ENCODE measurements at regions not wholly inside any gene's neighbourhood (a gene's known extent, or its start where the extent isn't known, plus 50 kb on each side); places are given as distances from the start of the nearest gene placed in this dataset.

- TF ChIP-seq EZH2phosphoT487 (IDR thresholded peaks at IDR 0.05; ENCODE audit: borderline replicate concordance, low read length), result no peak
- TF ChIP-seq CTCF (conservative IDR thresholded peaks at IDR 0.05; ENCODE audit: low read depth, low read length), result no peak
- TF ChIP-seq EZH2 (IDR thresholded peaks at IDR 0.05; ENCODE audit: low read length, unreplicated experiment), result no peak
- CTCF ChIA-PET, result no interaction called here
- no peak overlapping the region for H3K9ac ChIP-seq (ENCODE audit: low read length)
- H3K27me3 ChIP-seq (ENCODE audit: low read length), result no peaks in the 10 kb centered on the region
- no peak for ATAC-seq
- H3K27ac ChIP-seq (ENCODE audit: low read length), result no peak overlapping the region
- no peaks in the 10 kb centered on the region for H4K20me1 ChIP-seq (ENCODE audit: low read length)
- BruUV-seq (replicated peaks), result no TSS peak
- no peaks in the 10 kb centered on the region for H3K4me1 ChIP-seq (ENCODE audit: insufficient read depth, low read length)
- H3K4me3 ChIP-seq (ENCODE audit: low read length), result no peak overlapping the region
- intact Hi-C loops (cut with micrococcal nuclease), result no loop called here
- H3F3A ChIP-seq (ENCODE audit: low read length, unreplicated experiment), result no peaks in the 10 kb centered on the region
- H3K4me2 ChIP-seq (ENCODE audit: low read length), result no peak overlapping the region
- no peak for DNase-seq
- no peaks in the 10 kb centered on the region for H3K36me3 ChIP-seq (ENCODE audit: low read depth, low read length)
- H3K9me3 ChIP-seq (ENCODE audit: low read length), result no peaks in the 10 kb centered on the region
- H3K79me2 ChIP-seq (ENCODE audit: low read length), result no peaks in the 10 kb centered on the region
- no peak overlapping the region for H2AFZ ChIP-seq (ENCODE audit: low read length)
- POLR2A ChIA-PET (ENCODE audit: unreplicated experiment), result no interaction called here
- H3K9me2 ChIP-seq (replicated peaks; ENCODE audit: low read length), result no peaks in the 10 kb centered on the region
Observed at GRCh38 chr6:102215425-102215824, 821.9 kb downstream of the GRIK2 start.

- H3K27ac ChIP-seq (ENCODE audit: low read length), result no peak overlapping the region
- no peaks in the 10 kb centered on the region for H3K9me3 ChIP-seq (ENCODE audit: low read length)
- H3K4me2 ChIP-seq (ENCODE audit: low read length), result no peak overlapping the region
- ChIA-PET POLR2A (ENCODE audit: unreplicated experiment) (no interaction called here), CTCF (no interaction called here)
- H2AFZ ChIP-seq (ENCODE audit: low read length), result no peak overlapping the region
- no peaks in the 10 kb centered on the region for H3K36me3 ChIP-seq (ENCODE audit: low read depth, low read length)
- no peaks in the 10 kb centered on the region for H3K4me1 ChIP-seq (ENCODE audit: insufficient read depth, low read length)
- DNase-seq, result no peak
- intact Hi-C loops (cut with micrococcal nuclease), result no loop called here
- H3K9me2 ChIP-seq (replicated peaks; ENCODE audit: low read length), result no peaks in the 10 kb centered on the region
- BruUV-seq (replicated peaks), result no TSS peak
- H4K20me1 ChIP-seq (ENCODE audit: low read length), result no peaks in the 10 kb centered on the region
- no peak overlapping the region for H3K4me3 ChIP-seq (ENCODE audit: low read length)
- no peaks in the 10 kb centered on the region for H3K79me2 ChIP-seq (ENCODE audit: low read length)
- ATAC-seq, result no peak
- H3K27me3 ChIP-seq (ENCODE audit: low read length), result no peaks in the 10 kb centered on the region
- no peak overlapping the region for H3K9ac ChIP-seq (ENCODE audit: low read length)
- H3F3A ChIP-seq (ENCODE audit: low read length, unreplicated experiment), result no peaks in the 10 kb centered on the region
- TF ChIP-seq EZH2 (IDR thresholded peaks at IDR 0.05; ENCODE audit: low read length, unreplicated experiment) (no peak), CTCF (conservative IDR thresholded peaks at IDR 0.05; ENCODE audit: low read depth, low read length) (no peak), EZH2phosphoT487 (IDR thresholded peaks at IDR 0.05; ENCODE audit: borderline replicate concordance, low read length) (no peak)
Observed at GRCh38 chr6:102216232-102216631, 822.7 kb downstream of the GRIK2 start.

- POLR2A ChIA-PET (ENCODE audit: unreplicated experiment), result no interaction called here
- Histone ChIP-seq H2AFZ (ENCODE audit: low read length) (no peak overlapping the region), H3K9me2 (replicated peaks; ENCODE audit: low read length) (no peaks in the 10 kb centered on the region), H3K4me2 (ENCODE audit: low read length) (no peak overlapping the region), H3F3A (ENCODE audit: low read length, unreplicated experiment) (no peaks in the 10 kb centered on the region), H3K9me3 (ENCODE audit: low read length) (no peaks in the 10 kb centered on the region), H3K27me3 (ENCODE audit: low read length) (no peaks in the 10 kb centered on the region), H4K20me1 (ENCODE audit: low read length) (no peaks in the 10 kb centered on the region), H3K79me2 (ENCODE audit: low read length) (no peaks in the 10 kb centered on the region), H3K4me3 (ENCODE audit: low read length) (no peak overlapping the region), H3K4me1 (ENCODE audit: insufficient read depth, low read length) (no peaks in the 10 kb centered on the region), H3K36me3 (ENCODE audit: low read depth, low read length) (no peaks in the 10 kb centered on the region), H3K9ac (ENCODE audit: low read length) (no peak overlapping the region), H3K27ac (ENCODE audit: low read length) (no peak overlapping the region)
- intact Hi-C loops (cut with micrococcal nuclease), result no loop called here
- BruUV-seq (replicated peaks), result no TSS peak
- TF ChIP-seq EZH2 (IDR thresholded peaks at IDR 0.05; ENCODE audit: low read length, unreplicated experiment), result no peak
- CTCF ChIA-PET, result no interaction called here
- no peak for DNase-seq
- ATAC-seq, result no peak
Observed at GRCh38 chr6:102223942-102224341, 830.4 kb downstream of the GRIK2 start.
